Adrenal gland (tissue), 9 donors: ENCODE measurements at regions not wholly inside any gene's neighbourhood (a gene's known extent, or its start where the extent isn't known, plus 50 kb on each side); places are given as distances from the start of the nearest gene placed in this dataset.

Experiments
- DNase-seq, 7 donors: peaks; one replicate each; pipeline ENCODE4 v3.0.0-alpha.2; 2019 to 2020
- H3K27ac ChIP-seq, 5 donors: fragments of 200-600 bp; sonication (generic) in 4 of 5; 1 replicate in 3 of 5; 2 replicates in 2 of 5; pipeline versions ENCODE4 v1.5.1 to v1.8.0; 2016 to 2020; ENCODE audit warnings: mild to moderate bottlenecking in 1 of 5
- H3K27me3 ChIP-seq: fragments of 200-600 bp; 2 replicates; pipeline ENCODE4 v1.8.0; 2021
- H3K36me3 ChIP-seq, 2 donors: fragments of 200-600 bp; replicated peaks in 1 of 2; 1 replicate in 1 of 2; 2 replicates in 1 of 2; pipeline versions ENCODE4 v1.5.1 to v1.8.0; 2018 to 2022
- H3K4me1 ChIP-seq, 2 donors: fragments of 200-600 bp; replicated peaks in 1 of 2; 1 replicate in 1 of 2; 2 replicates in 1 of 2; pipeline versions ENCODE4 v1.5.1 to v1.8.0; 2018 to 2021
- H3K4me3 ChIP-seq, 4 donors: fragments of 200-600 bp; sonication (generic) in 3 of 4; one replicate each; pipeline ENCODE4 v1.5.1; 2016 to 2018
- H3K9me3 ChIP-seq, 3 donors: fragments of 200-600 bp; sonication (generic) in 1 of 3; replicated peaks in 1 of 3; 1 replicate in 2 of 3; 2 replicates in 1 of 3; pipeline versions ENCODE4 v1.5.1 to v1.8.0; 2016 to 2021
- POLR2A ChIP-seq, 2 donors: fragments of 450-650 bp; IDR thresholded peaks; one replicate each; pipeline ENCODE4 v1.6.1; 2017; ENCODE audit warnings: antibody characterized with exemption in 2 of 2, mild to moderate bottlenecking in 2 of 2, moderate library complexity in 1 of 2
- WGBS, 4 donors: extraction: QIAGEN DNeasy Blood & Tissue Kit in 2 of 4; methylation state at CpG; one replicate each; pipeline versions ENCODE4 v1.1.5 to v1.1.7; 2013 to 2017; 5-methylcytosine and 5-hydroxymethylcytosine counted together
- intact Hi-C, 2 donors: fragments of 100-400 bp; cut with DNase I; formaldehyde crosslinking; loops; one replicate each; pipeline versions ENCODE4 v1.14.1 to v1.15.0; 2022 to 2023
- TF ChIP-seq, protein P1 (sequence below), 6 experiments: fragments of 450-650 bp in 4 of 6; fragments of 200-600 bp in 2 of 6; sonication (generic) in 1 of 6; IDR thresholded peaks; 1 replicate in 5 of 6; 2 replicates in 1 of 6; pipeline versions ENCODE4 v1.5.1 to v1.8.0; 2016 to 2021; ENCODE audit warnings: antibody characterized with exemption in 6 of 6, mild to moderate bottlenecking in 2 of 6, moderate library complexity in 1 of 6
- donor health status: healthy with polysubstance abuse.
- donor health status: Bipolar disorder and iron deficiency.
- donor health status: DM: yes; HTN: yes; CAD: no.
- donor health status: DM: no; HTN: no; CAD: no.
- donor health status: DM: no; HTN: no; CAD: no.

DNA sequence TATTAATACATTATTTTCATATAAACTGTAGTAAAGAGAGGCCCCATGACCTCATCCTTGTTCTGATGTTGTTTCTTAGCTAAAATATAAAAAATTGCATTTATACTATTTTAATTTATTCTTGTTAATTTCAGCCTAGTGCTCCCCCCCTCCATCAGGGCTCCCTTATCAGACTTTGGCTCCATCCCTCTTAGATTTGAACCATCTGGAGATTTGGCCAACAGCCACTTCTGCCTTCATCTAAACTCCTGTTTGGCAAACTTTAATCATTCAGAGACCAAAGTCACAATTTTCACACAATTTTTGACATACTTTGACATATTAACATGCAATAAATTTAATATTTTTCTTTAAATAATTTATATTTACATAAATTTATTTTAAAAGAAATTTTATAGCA lies 569.3 kb downstream of the TDRD15 start:
- H3K27me3 ChIP-seq, result no peaks in the 10 kb centered on the region
- intact Hi-C loops, result no loop called here
- H3K4me3 ChIP-seq, result no peak overlapping the region
- H3K4me1 ChIP-seq, result no peaks in the 10 kb centered on the region
- TF ChIP-seq POLR2A (IDR thresholded peaks at IDR 0.05), result no peak
- TF ChIP-seq, protein P1, sequence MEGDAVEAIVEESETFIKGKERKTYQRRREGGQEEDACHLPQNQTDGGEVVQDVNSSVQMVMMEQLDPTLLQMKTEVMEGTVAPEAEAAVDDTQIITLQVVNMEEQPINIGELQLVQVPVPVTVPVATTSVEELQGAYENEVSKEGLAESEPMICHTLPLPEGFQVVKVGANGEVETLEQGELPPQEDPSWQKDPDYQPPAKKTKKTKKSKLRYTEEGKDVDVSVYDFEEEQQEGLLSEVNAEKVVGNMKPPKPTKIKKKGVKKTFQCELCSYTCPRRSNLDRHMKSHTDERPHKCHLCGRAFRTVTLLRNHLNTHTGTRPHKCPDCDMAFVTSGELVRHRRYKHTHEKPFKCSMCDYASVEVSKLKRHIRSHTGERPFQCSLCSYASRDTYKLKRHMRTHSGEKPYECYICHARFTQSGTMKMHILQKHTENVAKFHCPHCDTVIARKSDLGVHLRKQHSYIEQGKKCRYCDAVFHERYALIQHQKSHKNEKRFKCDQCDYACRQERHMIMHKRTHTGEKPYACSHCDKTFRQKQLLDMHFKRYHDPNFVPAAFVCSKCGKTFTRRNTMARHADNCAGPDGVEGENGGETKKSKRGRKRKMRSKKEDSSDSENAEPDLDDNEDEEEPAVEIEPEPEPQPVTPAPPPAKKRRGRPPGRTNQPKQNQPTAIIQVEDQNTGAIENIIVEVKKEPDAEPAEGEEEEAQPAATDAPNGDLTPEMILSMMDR (IDR thresholded peaks at IDR 0.05), result no peak
- DNase-seq, result no peak
- no peaks in the 10 kb centered on the region for H3K36me3 ChIP-seq
- no peaks in the 10 kb centered on the region for H3K9me3 ChIP-seq
- H3K27ac ChIP-seq, result no peak overlapping the region

DNA sequence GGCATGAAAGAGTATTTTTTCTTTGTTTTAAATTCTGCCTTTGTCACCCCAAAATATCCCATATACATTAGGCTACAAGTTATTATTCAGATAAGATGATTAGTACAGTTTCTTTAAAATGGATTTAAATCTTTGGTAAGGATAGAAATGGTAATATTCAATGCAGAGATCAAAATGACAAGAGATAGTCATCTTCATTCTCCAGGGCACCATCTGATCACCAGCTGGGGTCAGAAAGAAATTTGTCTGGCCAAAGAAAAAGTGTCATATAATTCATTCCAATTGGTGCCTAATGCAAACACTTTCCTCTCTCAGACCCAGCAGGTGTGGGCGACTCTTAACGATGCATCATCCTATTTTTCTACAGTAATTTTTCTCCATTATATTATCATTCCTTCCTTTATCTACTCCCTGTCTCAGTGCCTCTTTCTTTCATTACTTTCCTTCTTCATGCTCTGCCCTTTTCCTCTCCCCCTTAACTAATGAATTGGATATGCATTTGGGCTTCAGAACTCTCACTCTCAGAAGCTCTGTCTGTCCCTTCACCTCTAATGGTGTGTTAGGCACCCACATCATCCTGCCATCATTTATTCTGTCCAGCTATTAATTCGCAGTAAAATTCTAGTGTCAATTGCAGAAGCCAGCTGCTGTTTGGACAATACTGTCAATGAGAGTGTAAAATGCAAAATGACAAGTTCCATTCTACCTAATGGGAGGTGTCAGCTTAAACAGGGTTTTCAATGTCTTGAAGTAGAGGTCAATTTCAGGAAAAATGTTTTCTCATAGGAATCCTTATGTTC lies 570.5 kb downstream of the TDRD15 start:
- no peak for DNase-seq
- Histone ChIP-seq H3K36me3 (no peaks in the 10 kb centered on the region), H3K27ac (no peak overlapping the region), H3K4me1 (no peaks in the 10 kb centered on the region), H3K27me3 (no peaks in the 10 kb centered on the region), H3K4me3 (no peak overlapping the region), H3K9me3 (no peaks in the 10 kb centered on the region)
- intact Hi-C loops, result no loop called here
- no peak for TF ChIP-seq POLR2A (IDR thresholded peaks at IDR 0.05)
- TF ChIP-seq, protein P1 (IDR thresholded peaks at IDR 0.05), result no peak
- 73 to 81% (median 76%) methylated on average over 3 of the region's 3 CpGs for WGBS, 4 donors

DNA sequence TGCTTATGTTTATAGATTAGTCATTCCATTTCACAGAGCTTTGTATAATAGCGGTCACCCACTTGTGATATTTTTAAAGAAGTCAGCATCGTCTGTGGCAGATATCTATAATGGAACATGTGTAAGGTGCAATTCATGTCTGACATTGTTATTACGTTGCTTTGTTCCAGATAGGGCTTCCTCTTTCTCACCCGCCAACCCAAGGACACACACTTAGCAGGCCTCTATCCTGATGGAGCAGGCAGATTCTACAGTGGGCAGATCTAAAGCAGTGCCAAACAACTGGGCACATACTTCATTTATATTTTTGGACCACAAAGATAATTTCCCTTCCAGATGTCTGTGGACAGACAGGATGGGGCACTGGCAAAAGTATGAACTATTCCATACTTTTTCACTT lies 573.1 kb downstream of the TDRD15 start:
- 65 to 78% (median 71%) methylated on average over 4 of the region's 4 CpGs for WGBS, 4 donors
- Histone ChIP-seq H3K27ac (no peak overlapping the region), H3K27me3 (no peaks in the 10 kb centered on the region), H3K9me3 (no peaks in the 10 kb centered on the region), H3K4me1 (no peaks in the 10 kb centered on the region), H3K4me3 (no peak overlapping the region), H3K36me3 (no peaks in the 10 kb centered on the region)
- intact Hi-C loops, result no loop called here
- TF ChIP-seq POLR2A (IDR thresholded peaks at IDR 0.05), result no peak
- TF ChIP-seq, protein P1 (IDR thresholded peaks at IDR 0.05), result no peak
- DNase-seq, result no peak

DNA sequence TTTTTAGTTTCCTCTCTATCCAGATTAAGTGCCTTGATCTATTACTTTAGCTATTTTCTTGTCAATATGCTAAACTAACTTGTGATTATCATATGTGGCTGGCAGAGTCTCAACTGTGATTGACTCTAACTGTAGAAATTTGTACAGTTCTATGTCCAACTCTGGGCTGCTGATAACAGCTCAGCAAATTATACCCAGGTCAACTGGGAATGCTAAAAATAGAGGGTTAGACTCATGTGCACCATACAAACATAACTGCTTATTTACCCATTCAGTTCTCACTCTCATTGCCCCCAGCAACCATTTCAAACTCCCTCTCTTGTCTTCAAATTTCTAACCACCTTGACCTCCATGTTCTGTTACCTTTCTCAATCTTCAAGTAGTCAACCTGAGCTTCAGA lies 576.9 kb downstream of the TDRD15 start:
- TF ChIP-seq, protein P1 (IDR thresholded peaks at IDR 0.05), result no peak
- no peak for TF ChIP-seq POLR2A (IDR thresholded peaks at IDR 0.05)
- no peaks in the 10 kb centered on the region for H3K9me3 ChIP-seq
- no peaks in the 10 kb centered on the region for H3K36me3 ChIP-seq
- no peak overlapping the region for H3K27ac ChIP-seq
- no peaks in the 10 kb centered on the region for H3K27me3 ChIP-seq
- H3K4me1 ChIP-seq, result no peaks in the 10 kb centered on the region
- H3K4me3 ChIP-seq, result no peak overlapping the region
- intact Hi-C loops, result no loop called here
- no peak for DNase-seq
